Hematopoietic multipotent progenitor cell treated with erythropoietin and hydrocortisone succinate and interleukin-3 and kit ligand, for 15 days (in vitro differentiated cells): ENCODE measurements at regions not wholly inside any gene's neighbourhood (a gene's known extent, or its start where the extent isn't known, plus 50 kb on each side); places are given as distances from the start of the nearest gene placed in this dataset.

ENCODE experiments used
- DNase-seq: peaks from one replicate; pipeline ENCODE4 v3.0.0-alpha.2; 2015; ENCODE audit warnings: low spot score

- DNase-seq, result no peak
These were observed 141.0 kb downstream of the PTPN11 start for GRCh38 chr12:112559784-112560183.

- no peak for DNase-seq
These were observed 145.5 kb downstream of the PTPN11 start for GRCh38 chr12:112564160-112564784.

GRCh38 chr12:112568641-112569040 is 149.9 kb downstream of the PTPN11 start:
- DNase-seq, result no peak

- no peak for DNase-seq
These were observed 151.3 kb downstream of the PTPN11 start for GRCh38 chr12:112570096-112570495.

GRCh38 chr12:112573141-112573540 is 154.4 kb downstream of the PTPN11 start:
- DNase-seq, result no peak

- DNase-seq, result no peak
These were observed 156.3 kb downstream of the PTPN11 start for GRCh38 chr12:112574896-112575558.

GRCh38 chr12:112575559-112576067 is 156.9 kb downstream of the PTPN11 start:
- DNase-seq, result no peak

- no peak for DNase-seq
These were observed 159.0 kb downstream of the PTPN11 start for GRCh38 chr12:112577473-112578329.

GRCh38 chr12:112584266-112584722 is 165.5 kb downstream of the PTPN11 start:
- peak; percentile 11 for DNase-seq

- DNase-seq, result no peak
These were observed 167.5 kb downstream of the PTPN11 start for GRCh38 chr12:112586148-112586783.

GRCh38 chr12:112589275-112589674 is 170.5 kb downstream of the PTPN11 start:
- DNase-seq, result no peak

GRCh38 chr12:112590281-112590680 is 171.5 kb downstream of the PTPN11 start:
- DNase-seq, result no peak

GRCh38 chr12:112591488-112591887 is 172.7 kb downstream of the PTPN11 start:
- DNase-seq, result no peak

GRCh38 chr12:112595410-112595809 is 176.7 kb downstream of the PTPN11 start:
- DNase-seq, result no peak

GRCh38 chr12:112597986-112598385 is 179.2 kb downstream of the PTPN11 start:
- DNase-seq, result no peak

GRCh38 chr12:112598626-112599025 is 179.9 kb downstream of the PTPN11 start:
- no peak for DNase-seq

- DNase-seq, result no peak
These were observed 181.1 kb downstream of the PTPN11 start for GRCh38 chr12:112599871-112600270.

- DNase-seq, result no peak
These were observed 183.4 kb downstream of the PTPN11 start for GRCh38 chr12:112602150-112602549.

GRCh38 chr12:112606611-112607365 is 184.8 kb upstream of the RPH3A start:
- no peak for DNase-seq

- no peak for DNase-seq
These were observed 184.1 kb upstream of the RPH3A start for GRCh38 chr12:112607427-112607826.

GRCh38 chr12:112611908-112612307 is 179.6 kb upstream of the RPH3A start:
- no peak for DNase-seq
